Heart left ventricle (tissue), 13 donors: ENCODE measurements at regions not wholly inside any gene's neighbourhood (a gene's known extent, or its start where the extent isn't known, plus 50 kb on each side); places are given as distances from the start of the nearest gene placed in this dataset.

Source experiments
- CTCF ChIP-seq, 12 donors: fragments of 200-600 bp; sonication (generic) in 4 of 12; IDR thresholded peaks; one replicate each; pipeline versions ENCODE4 v1.5.0 to v1.8.0; 2018 to 2022; ENCODE audit warnings: antibody characterized with exemption in 12 of 12, mild to moderate bottlenecking in 5 of 12
- POLR2A ChIP-seq, 2 donors: fragments of 450-650 bp; IDR thresholded peaks; one replicate each; pipeline ENCODE4 v1.6.1; 2017; ENCODE audit warnings: antibody characterized with exemption in 2 of 2, mild to moderate bottlenecking in 2 of 2, moderate library complexity in 2 of 2
- donor health status: ischemic (EF 13 %, LVEDD 7.1; RV severe dilation, severe dysfunction).
- donor health status: DM: no; HTN: yes; CAD: no.
- donor health status: DM: no; HTN: no; CAD: no.
- donor health status: ischemic (EF 25% LVEDD 6.9; RV normal size, moderate dysfunction).
- donor health status: ischemic (EF 25% LVEDD 5.7; RV mildly dilated, moderate dysfunction).
- donor health status: ischemic (EF 35%, LVEDD 5.7; RV mildly dilated, moderate dysfunction).
- donor health status: nonischemic (EF 11% LVEDD 7.7; RV severe dilation, severe dysfunction).
- donor health status: DM: yes; HTN: yes; CAD: no.
- donor health status: PGD.
- donor health status: ischemic (EF 29% LVEDD 5.4; RV normal size, mild dysfunction).
- donor health status: nonischemic (EF 23%, LVEDD 6.1; RV moderate dilation, normal function).

GRCh38 chr2:220940646-220941045 lies 631.5 kb downstream of the EPHA4 start:
- TF ChIP-seq CTCF (IDR thresholded peaks at IDR 0.05) (no peak), POLR2A (IDR thresholded peaks at IDR 0.05) (no peak)
